Dendritic cell treated with granulocyte-macrophage colony-stimulating factor and Interleukin-4, amounts not matched to agents 40 ng/mL and 50 ng/mL, for 4 days (primary cell): ENCODE measurements at regions not wholly inside any gene's neighbourhood (a gene's known extent, or its start where the extent isn't known, plus 50 kb on each side); places are given as distances from the start of the nearest gene placed in this dataset.
"Not testable (repeated sequence)": the region's sequence is repeated elsewhere in the genome, so short reads cannot be mapped to it uniquely, and the experiment has no call there.

Source experiments
- H3K27ac Mint-ChIP-seq: one replicate; pipeline ENCODE4 v1.8.0; 2022; ENCODE audit warnings: mild to moderate bottlenecking, mixed read lengths
- H3K27me3 Mint-ChIP-seq: one replicate; pipeline ENCODE4 v1.8.0; 2022; ENCODE audit warnings: mild to moderate bottlenecking, mixed read lengths
- H3K36me3 Mint-ChIP-seq: one replicate; pipeline ENCODE4 v1.8.0; 2022; ENCODE audit warnings: low read depth, mixed read lengths
- H3K4me1 Mint-ChIP-seq: one replicate; pipeline ENCODE4 v1.8.0; 2022; ENCODE audit warnings: low read depth, mixed read lengths
- H3K4me3 Mint-ChIP-seq: one replicate; pipeline ENCODE4 v1.8.0; 2022; ENCODE audit warnings: mild to moderate bottlenecking, moderate library complexity, mixed read lengths
- H3K9me3 Mint-ChIP-seq: one replicate; pipeline ENCODE4 v1.8.0; 2022; ENCODE audit warnings: mixed read lengths
- intact Hi-C: fragments of 100-400 bp; cut with micrococcal nuclease; formaldehyde crosslinking; loops from one replicate; pipeline ENCODE4 v1.15.0; 2022

GRCh38 chr2:192940767-192941166, 746.0 kb upstream of the TMEFF2 start:
- intact Hi-C loops, result no loop called here
- no peak overlapping the region for H3K27ac Mint-ChIP-seq
- H3K27me3 Mint-ChIP-seq, result no peaks in the 10 kb centered on the region
- no peaks in the 10 kb centered on the region for H3K36me3 Mint-ChIP-seq
- no peaks in the 10 kb centered on the region for H3K4me1 Mint-ChIP-seq
- H3K9me3 Mint-ChIP-seq, result peaks cover 36% of the 10 kb centered on the region
- H3K4me3 Mint-ChIP-seq, result no peak overlapping the region

GRCh38 chr2:192932376-192932775, 737.6 kb upstream of the TMEFF2 start:
- intact Hi-C loops, result no loop called here
- peaks cover 44% of the 10 kb centered on the region for H3K9me3 Mint-ChIP-seq
- no peaks in the 10 kb centered on the region for H3K36me3 Mint-ChIP-seq
- H3K27me3 Mint-ChIP-seq, result no peaks in the 10 kb centered on the region
- H3K27ac Mint-ChIP-seq, result no peak overlapping the region
- H3K4me1 Mint-ChIP-seq, result no peaks in the 10 kb centered on the region
- H3K4me3 Mint-ChIP-seq, result no peak overlapping the region

GRCh38 chr2:192921631-192922030, 726.9 kb upstream of the TMEFF2 start:
- intact Hi-C loops, H3K27me3 Mint-ChIP-seq, H3K4me3 Mint-ChIP-seq, H3K36me3 Mint-ChIP-seq, H3K27ac Mint-ChIP-seq, H3K4me1 Mint-ChIP-seq: not testable (repeated sequence)
- H3K9me3 Mint-ChIP-seq, result peaks cover 18% of the 10 kb centered on the region

- peaks cover 4% of the 10 kb centered on the region for H3K9me3 Mint-ChIP-seq
- intact Hi-C loops, result no loop called here
- H3K4me1 Mint-ChIP-seq, result no peaks in the 10 kb centered on the region
- no peak overlapping the region for H3K27ac Mint-ChIP-seq
- H3K36me3 Mint-ChIP-seq, result no peaks in the 10 kb centered on the region
- H3K4me3 Mint-ChIP-seq, result no peak overlapping the region
- H3K27me3 Mint-ChIP-seq, result no peaks in the 10 kb centered on the region
Observed at GRCh38 chr2:192901446-192901845, 706.7 kb upstream of the TMEFF2 start.

GRCh38 chr2:192899466-192899865, 704.7 kb upstream of the TMEFF2 start:
- H3K4me1 Mint-ChIP-seq, result no peaks in the 10 kb centered on the region
- H3K27me3 Mint-ChIP-seq, result no peaks in the 10 kb centered on the region
- peaks cover 8% of the 10 kb centered on the region for H3K9me3 Mint-ChIP-seq
- intact Hi-C loops, result no loop called here
- H3K4me3 Mint-ChIP-seq, result no peak overlapping the region
- H3K36me3 Mint-ChIP-seq, result no peaks in the 10 kb centered on the region
- no peak overlapping the region for H3K27ac Mint-ChIP-seq

GRCh38 chr2:192893976-192894375, 699.2 kb upstream of the TMEFF2 start:
- H3K4me3 Mint-ChIP-seq, intact Hi-C loops, H3K4me1 Mint-ChIP-seq, H3K36me3 Mint-ChIP-seq, H3K27ac Mint-ChIP-seq, H3K27me3 Mint-ChIP-seq: not testable (repeated sequence)
- peaks cover 20% of the 10 kb centered on the region for H3K9me3 Mint-ChIP-seq

GRCh38 chr2:192888109-192888508, 693.4 kb upstream of the TMEFF2 start:
- no peak overlapping the region for H3K4me3 Mint-ChIP-seq
- H3K27me3 Mint-ChIP-seq, result no peaks in the 10 kb centered on the region
- intact Hi-C loops, result no loop called here
- no peaks in the 10 kb centered on the region for H3K36me3 Mint-ChIP-seq
- H3K27ac Mint-ChIP-seq, result no peak overlapping the region
- H3K4me1 Mint-ChIP-seq, result no peaks in the 10 kb centered on the region
- peaks cover 12% of the 10 kb centered on the region for H3K9me3 Mint-ChIP-seq

GRCh38 chr2:192887337-192887736, 692.6 kb upstream of the TMEFF2 start:
- Mint-ChIP-seq H3K27ac (no peak overlapping the region), H3K36me3 (no peaks in the 10 kb centered on the region), H3K27me3 (no peaks in the 10 kb centered on the region), H3K4me3 (no peak overlapping the region), H3K4me1 (no peaks in the 10 kb centered on the region), H3K9me3 (peaks cover 11% of the 10 kb centered on the region)
- intact Hi-C loops, result no loop called here

GRCh38 chr2:192886636-192887035, 691.9 kb upstream of the TMEFF2 start:
- intact Hi-C loops, result no loop called here
- Mint-ChIP-seq H3K27me3 (no peaks in the 10 kb centered on the region), H3K36me3 (no peaks in the 10 kb centered on the region), H3K4me1 (no peaks in the 10 kb centered on the region), H3K4me3 (no peak overlapping the region), H3K9me3 (peaks cover 11% of the 10 kb centered on the region), H3K27ac (no peak overlapping the region)

- no peak overlapping the region for H3K27ac Mint-ChIP-seq
Observed at GRCh38 chr2:192885569-192886160, 690.9 kb upstream of the TMEFF2 start.

GRCh38 chr2:192877159-192877558, 682.4 kb upstream of the TMEFF2 start:
- intact Hi-C loops, result no loop called here
- no peaks in the 10 kb centered on the region for H3K36me3 Mint-ChIP-seq
- no peak overlapping the region for H3K27ac Mint-ChIP-seq
- no peaks in the 10 kb centered on the region for H3K27me3 Mint-ChIP-seq
- peaks cover 15% of the 10 kb centered on the region for H3K9me3 Mint-ChIP-seq
- H3K4me3 Mint-ChIP-seq, result no peak overlapping the region
- H3K4me1 Mint-ChIP-seq, result no peaks in the 10 kb centered on the region

More at GRCh38 chr2:192885569-192886160, 690.9 kb upstream of the TMEFF2 start:
- no peaks in the 10 kb centered on the region for H3K27me3 Mint-ChIP-seq
- H3K9me3 Mint-ChIP-seq, result peaks cover 11% of the 10 kb centered on the region
- no peaks in the 10 kb centered on the region for H3K36me3 Mint-ChIP-seq
- intact Hi-C loops, result no loop called here
- H3K4me1 Mint-ChIP-seq, result no peaks in the 10 kb centered on the region
- H3K4me3 Mint-ChIP-seq, result no peak overlapping the region

GRCh38 chr2:192876698-192877097, 682.0 kb upstream of the TMEFF2 start:
- no peak overlapping the region for H3K27ac Mint-ChIP-seq
- intact Hi-C loops, result no loop called here
- H3K9me3 Mint-ChIP-seq, result peaks cover 20% of the 10 kb centered on the region
- H3K27me3 Mint-ChIP-seq, result no peaks in the 10 kb centered on the region
- no peak overlapping the region for H3K4me3 Mint-ChIP-seq
- H3K36me3 Mint-ChIP-seq, result no peaks in the 10 kb centered on the region
- H3K4me1 Mint-ChIP-seq, result no peaks in the 10 kb centered on the region

GRCh38 chr2:192854706-192855105, 660.0 kb upstream of the TMEFF2 start:
- Mint-ChIP-seq H3K36me3 (no peaks in the 10 kb centered on the region), H3K4me1 (no peaks in the 10 kb centered on the region), H3K27me3 (no peaks in the 10 kb centered on the region)

GRCh38 chr2:192854031-192854430, 659.3 kb upstream of the TMEFF2 start:
- Mint-ChIP-seq H3K27me3 (no peaks in the 10 kb centered on the region), H3K36me3 (no peaks in the 10 kb centered on the region), H3K9me3 (peaks cover 26% of the 10 kb centered on the region), H3K4me1 (no peaks in the 10 kb centered on the region), H3K4me3 (no peak overlapping the region), H3K27ac (no peak overlapping the region)
- intact Hi-C loops, result no loop called here

More at GRCh38 chr2:192854706-192855105, 660.0 kb upstream of the TMEFF2 start:
- no peak overlapping the region for H3K27ac Mint-ChIP-seq
- H3K4me3 Mint-ChIP-seq, result no peak overlapping the region
- intact Hi-C loops, result no loop called here
- peaks cover 24% of the 10 kb centered on the region for H3K9me3 Mint-ChIP-seq

- no peak overlapping the region for H3K27ac Mint-ChIP-seq
- peaks cover 17% of the 10 kb centered on the region for H3K9me3 Mint-ChIP-seq
- no peak overlapping the region for H3K4me3 Mint-ChIP-seq
- intact Hi-C loops, result no loop called here
- no peaks in the 10 kb centered on the region for H3K4me1 Mint-ChIP-seq
- no peaks in the 10 kb centered on the region for H3K36me3 Mint-ChIP-seq
- no peaks in the 10 kb centered on the region for H3K27me3 Mint-ChIP-seq
Observed at GRCh38 chr2:192828947-192829346, 634.2 kb upstream of the TMEFF2 start.
